SU-DHL-6 (cell line): ENCODE measurements at regions not wholly inside any gene's neighbourhood (a gene's known extent, or its start where the extent isn't known, plus 50 kb on each side); places are given as distances from the start of the nearest gene placed in this dataset.

Experiments
- H2AFZ ChIP-seq: fragments of 200-600 bp; sonication (generic); 2 replicates; pipeline ENCODE4 v1.6.1; 2014; ENCODE audit warnings: low read depth, mild to moderate bottlenecking, moderate library complexity, mixed read lengths, antibody characterized with exemption, low read length; ENCODE audit not compliant: severe bottlenecking
- H3F3A ChIP-seq: fragments of 200-600 bp; shearing (Covaris generic); 2 replicates; pipeline ENCODE4 v1.6.0; 2016; ENCODE audit warnings: antibody characterized with exemption, mild to moderate bottlenecking; ENCODE audit not compliant: insufficient read depth
- H3K27ac ChIP-seq: fragments of 200-600 bp; sonication (generic); 2 replicates; pipeline ENCODE4 v1.5.1; 2016; ENCODE audit warnings: low read depth, mild to moderate bottlenecking, low read length, moderate library complexity, mixed read lengths
- H3K27me3 ChIP-seq: fragments of 200-600 bp; sonication (generic), shearing (Covaris generic); 2 replicates; pipeline ENCODE4 v1.6.0; 2014; ENCODE audit warnings: mild to moderate bottlenecking, low read length
- H3K36me3 ChIP-seq: fragments of 200-600 bp; sonication (generic); 2 replicates; pipeline ENCODE4 v1.6.1; 2014; ENCODE audit warnings: mild to moderate bottlenecking, low read length, mixed read lengths
- H3K4me2 ChIP-seq: fragments of 300-600, 200-600 bp; shearing (Covaris generic), sonication (generic); 2 replicates; pipeline ENCODE4 v1.6.0; 2014; ENCODE audit warnings: low read length, low read depth, mild to moderate bottlenecking; ENCODE audit not compliant: poor library complexity, severe bottlenecking
- H3K4me3 ChIP-seq: fragments of 200-600 bp; sonication (generic); 2 replicates; pipeline ENCODE4 v1.5.1; 2014; ENCODE audit warnings: antibody characterized with exemption, low read length, mild to moderate bottlenecking, mixed read lengths; ENCODE audit not compliant: insufficient read depth, poor library complexity, severe bottlenecking
- H3K79me2 ChIP-seq: fragments of 200-600 bp; sonication (generic); 2 replicates; pipeline ENCODE4 v1.6.1; 2014; ENCODE audit warnings: mild to moderate bottlenecking, low read length, moderate library complexity; ENCODE audit not compliant: insufficient read depth
- H3K9ac ChIP-seq: fragments of 200-600 bp; sonication (generic); 2 replicates; pipeline ENCODE4 v1.7.0; 2014; ENCODE audit warnings: mild to moderate bottlenecking, low read length
- H3K9me2 ChIP-seq: fragments of 200-600 bp; sonication (generic); replicated peaks from 2 replicates; pipeline ENCODE4 v1.6.1; 2014; ENCODE audit warnings: low read length; ENCODE audit not compliant: insufficient read depth
- H3K9me3 ChIP-seq: fragments of 200-600 bp; sonication (generic); 2 replicates; pipeline ENCODE4 v1.6.1; 2014; ENCODE audit warnings: low read length, mixed read lengths; ENCODE audit not compliant: insufficient read depth
- H4K20me1 ChIP-seq: fragments of 200-600 bp; sonication (generic); 2 replicates; pipeline ENCODE4 v1.6.1; 2014; ENCODE audit warnings: low read depth, mild to moderate bottlenecking, antibody characterized with exemption, low read length, moderate library complexity, mixed read lengths
- CTCF ChIP-seq: fragments of 200-600 bp; sonication (generic); IDR thresholded peaks from one replicate; pipeline ENCODE4 v1.5.1; 2017; ENCODE audit warnings: antibody characterized with exemption, mild to moderate bottlenecking, low read length, moderate library complexity; ENCODE audit not compliant: insufficient read depth, poor library complexity, severe bottlenecking
- EZH2phosphoT487 ChIP-seq: fragments of 200-600 bp; sonication (generic), shearing (Covaris generic); conservative IDR thresholded peaks from 2 replicates; pipeline ENCODE4 v1.6.1; 2018; ENCODE audit warnings: mild to moderate bottlenecking, antibody characterized with exemption, low read length, moderate library complexity, mixed read lengths

GRCh38 chr3:89577637-89578530 lies 470.5 kb downstream of the EPHA3 start:
- no peaks in the 10 kb centered on the region for H3K36me3 ChIP-seq
- no peak overlapping the region for H3K9ac ChIP-seq
- H4K20me1 ChIP-seq, result no peaks in the 10 kb centered on the region
- H3K9me3 ChIP-seq, result no peaks in the 10 kb centered on the region
- H2AFZ ChIP-seq, result no peak overlapping the region
- H3K9me2 ChIP-seq, result no peaks in the 10 kb centered on the region
- H3F3A ChIP-seq, result no peaks in the 10 kb centered on the region
- H3K4me2 ChIP-seq, result no peak overlapping the region
- no peak overlapping the region for H3K27ac ChIP-seq
- H3K4me3 ChIP-seq, result no peak overlapping the region
- H3K27me3 ChIP-seq, result no peaks in the 10 kb centered on the region
- no peaks in the 10 kb centered on the region for H3K79me2 ChIP-seq
- TF ChIP-seq EZH2phosphoT487, result no peak
- no peak for TF ChIP-seq CTCF

- Histone ChIP-seq H3K27me3 (no peaks in the 10 kb centered on the region), H4K20me1 (no peaks in the 10 kb centered on the region), H3K27ac (no peak overlapping the region), H3F3A (no peaks in the 10 kb centered on the region), H3K4me3 (no peak overlapping the region), H3K36me3 (no peaks in the 10 kb centered on the region), H3K9me3 (no peaks in the 10 kb centered on the region), H3K9ac (no peak overlapping the region), H2AFZ (no peak overlapping the region), H3K4me2 (no peak overlapping the region), H3K79me2 (no peaks in the 10 kb centered on the region), H3K9me2 (no peaks in the 10 kb centered on the region)
- TF ChIP-seq CTCF (no peak), EZH2phosphoT487 (no peak)
These were observed 473.4 kb downstream of the EPHA3 start for GRCh38 chr3:89580859-89581258.

- Histone ChIP-seq H3K4me2 (no peak overlapping the region), H3K9me2 (no peaks in the 10 kb centered on the region), H4K20me1 (no peaks in the 10 kb centered on the region), H3K27ac (no peak overlapping the region), H3F3A (no peaks in the 10 kb centered on the region), H3K36me3 (no peaks in the 10 kb centered on the region), H3K9me3 (no peaks in the 10 kb centered on the region), H3K27me3 (no peaks in the 10 kb centered on the region), H3K4me3 (no peak overlapping the region), H3K79me2 (no peaks in the 10 kb centered on the region), H2AFZ (no peak overlapping the region), H3K9ac (no peak overlapping the region)
- TF ChIP-seq CTCF, result no peak
- no peak for TF ChIP-seq EZH2phosphoT487
These were observed 477.0 kb downstream of the EPHA3 start for GRCh38 chr3:89584398-89584797.
